Left hindlimb (tissue), 1 donor: ENCODE measurements at regions not wholly inside any gene's neighbourhood (a gene's known extent, or its start where the extent isn't known, plus 50 kb on each side); places are given as distances from the start of the nearest gene placed in this dataset.
A peak's percentile ranks its signal among the peaks of the same experiment; 100 is the strongest.
"Not testable (repeated sequence)": the region's sequence is repeated elsewhere in the genome, so short reads cannot be mapped to it uniquely, and the experiment has no call there.

Source experiments
- DNase-seq: peaks from one replicate; pipeline ENCODE4 v3.0.0-alpha.2; 2018

GRCh38 chr22:15849772-15850171 lies 159.9 kb downstream of the POTEH start:
- not testable (repeated sequence) for DNase-seq

DNA sequence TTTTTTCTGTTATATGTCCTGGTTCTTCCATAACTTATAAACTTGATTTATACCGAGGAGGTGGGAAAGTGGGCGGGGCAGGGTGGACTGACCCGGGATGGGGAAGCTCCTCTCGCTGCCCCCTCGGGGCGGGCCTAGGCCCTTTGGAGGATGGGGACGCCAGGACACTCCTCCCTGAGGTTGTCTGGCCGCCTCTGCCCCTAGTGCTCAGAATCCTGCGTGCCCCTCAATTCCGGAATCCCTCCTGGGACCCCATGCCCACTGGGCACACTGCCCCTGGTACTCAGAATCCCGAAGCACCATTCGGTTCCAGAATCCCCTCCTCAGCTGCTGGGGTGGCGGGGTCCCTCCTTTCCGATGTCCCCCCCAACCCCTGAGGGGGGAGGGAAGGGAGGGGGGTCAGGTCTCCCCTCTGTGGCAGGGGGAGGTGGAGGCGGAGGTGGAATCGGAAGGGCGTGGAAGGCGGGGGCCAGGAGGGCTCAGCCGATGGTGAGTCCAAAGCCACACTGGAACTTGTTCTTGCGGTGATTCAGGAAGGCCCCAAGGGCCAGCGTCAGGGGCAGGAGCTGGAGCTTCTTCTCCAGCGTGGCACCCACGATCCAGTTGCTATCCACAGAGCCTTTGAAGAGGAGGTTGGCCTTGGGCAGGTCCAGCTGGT lies 164.0 kb downstream of the POTEH start:
- DNase-seq, result not testable (repeated sequence)

- peak; percentile 6 for DNase-seq
Measured at GRCh38 chr22:15854421-15854820, 164.6 kb downstream of the POTEH start.

DNA sequence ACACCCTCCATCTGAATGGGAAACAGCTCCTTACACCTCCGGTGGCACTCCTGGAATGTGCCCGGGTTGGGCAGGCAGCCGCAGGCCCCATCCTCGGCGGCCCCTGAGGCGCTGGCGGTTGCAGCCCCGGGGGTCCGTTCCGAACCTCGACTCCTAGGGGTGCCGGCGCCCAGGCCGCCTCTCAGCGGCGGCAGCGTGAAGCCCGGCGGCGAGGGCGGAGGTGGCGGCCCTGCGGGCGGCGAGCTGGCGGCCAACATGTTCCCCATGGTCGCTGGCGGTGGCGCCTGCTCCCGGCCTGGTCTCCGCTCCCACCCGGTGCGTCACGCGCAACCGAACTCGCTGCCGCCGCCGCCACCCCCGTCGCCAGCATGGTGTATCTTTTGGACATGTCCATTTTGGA lies 165.2 kb downstream of the POTEH start:
- not testable (repeated sequence) for DNase-seq

DNA sequence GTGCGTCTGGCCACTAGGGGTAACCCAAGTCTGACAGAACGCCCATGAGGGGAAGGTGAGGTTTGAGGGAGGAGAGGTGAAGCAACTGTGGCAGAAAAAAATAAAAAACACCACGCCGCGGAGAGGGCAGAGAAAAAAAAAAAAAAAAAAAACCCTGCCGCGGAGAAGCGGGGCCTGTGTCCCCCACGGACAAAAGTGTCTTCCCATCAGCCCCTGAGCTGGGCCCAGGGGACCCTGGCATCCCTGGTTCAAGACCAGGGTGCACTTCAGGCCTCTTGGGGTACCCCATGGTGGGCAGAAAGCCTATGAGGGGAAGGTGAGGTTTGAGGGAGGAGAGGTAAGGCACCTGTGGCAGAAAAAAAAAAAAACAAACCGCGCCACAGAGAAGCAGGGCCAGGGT lies 191.1 kb downstream of the POTEH start:
- not testable (repeated sequence) for DNase-seq

DNA sequence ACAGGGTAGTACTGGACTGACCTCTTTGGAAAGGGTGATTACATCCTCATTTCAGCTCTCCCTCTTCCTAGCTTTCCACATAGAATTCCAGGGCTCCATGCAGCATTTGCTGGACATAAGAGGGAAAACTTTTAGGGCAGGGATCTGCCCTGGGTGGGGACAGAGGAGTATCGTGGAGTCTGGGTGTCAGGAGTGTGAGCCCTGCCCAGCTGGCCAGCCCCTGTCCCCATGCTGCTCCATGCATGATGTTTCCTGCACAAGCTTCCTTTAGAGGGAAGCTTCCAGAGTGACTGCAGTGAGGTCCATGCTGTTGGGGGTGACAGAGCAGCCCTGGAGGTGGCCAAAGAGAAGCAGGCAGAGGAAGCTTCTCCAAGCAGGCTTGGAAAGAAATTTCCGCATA lies 214.5 kb downstream of the POTEH start:
- not testable (repeated sequence) for DNase-seq

- not testable (repeated sequence) for DNase-seq
Measured at GRCh38 chr22:15911704-15912103, 221.9 kb downstream of the POTEH start.

DNA sequence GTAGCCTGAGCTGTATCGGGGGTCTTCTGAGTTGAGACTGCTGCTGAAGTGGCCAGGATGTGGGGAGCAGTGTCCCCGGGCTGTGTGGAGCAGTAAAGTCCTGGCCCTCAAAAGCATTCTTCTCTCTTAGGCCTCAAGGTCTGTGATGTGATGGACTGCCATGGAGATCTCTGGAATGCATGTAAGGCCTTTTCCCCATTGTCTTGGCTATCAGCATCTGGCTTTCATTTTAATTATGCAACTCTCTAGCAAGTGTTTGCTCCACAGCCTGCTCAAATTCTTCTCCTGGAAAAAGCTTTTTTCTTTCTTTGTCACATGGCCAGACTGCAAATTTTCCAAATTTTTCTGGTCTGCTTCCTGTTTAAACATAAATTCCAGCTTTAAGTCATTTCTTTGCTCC lies 229.3 kb downstream of the POTEH start:
- DNase-seq, result not testable (repeated sequence)

- DNase-seq, result not testable (repeated sequence)
Measured at GRCh38 chr22:15920941-15921340, 231.1 kb downstream of the POTEH start.

GRCh38 chr22:15922132-15922531 lies 232.3 kb downstream of the POTEH start:
- not testable (repeated sequence) for DNase-seq

GRCh38 chr22:15922666-15923065 lies 232.8 kb downstream of the POTEH start:
- not testable (repeated sequence) for DNase-seq

DNA sequence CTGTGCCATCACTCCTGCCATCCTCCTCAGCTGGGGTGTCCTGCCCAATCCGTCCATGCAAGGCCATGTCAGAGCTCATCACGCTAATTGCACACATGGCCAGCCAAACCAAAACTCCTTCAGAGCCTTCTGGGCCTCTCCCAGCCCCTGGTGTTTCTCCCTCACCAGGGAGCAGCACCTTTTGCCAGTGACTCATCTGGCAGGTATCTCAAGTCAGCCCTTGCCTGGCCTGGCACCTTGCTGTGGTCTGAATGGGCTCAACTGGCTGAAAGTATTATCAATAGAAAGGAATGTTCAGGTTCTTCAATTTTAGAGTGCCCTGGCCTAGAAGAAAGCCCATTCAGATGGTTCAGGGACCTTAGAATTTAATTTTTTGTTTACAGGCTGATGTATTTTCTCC lies 235.0 kb downstream of the POTEH start:
- DNase-seq, result not testable (repeated sequence)

GRCh38 chr22:15927172-15927571 lies 237.3 kb downstream of the POTEH start:
- not testable (repeated sequence) for DNase-seq
